HL-60 (cell line): ENCODE measurements at regions not wholly inside any gene's neighbourhood (a gene's known extent, or its start where the extent isn't known, plus 50 kb on each side); places are given as distances from the start of the nearest gene placed in this dataset.

ENCODE experiments used
- CTCF ChIP-seq: IDR thresholded peaks from one replicate; pipeline ENCODE4 v1.5.1; 2011; ENCODE audit warnings: low read length, control low read depth, inconsistent platforms; ENCODE audit not compliant: insufficient read depth
- REST ChIP-seq: IDR thresholded peaks from 2 replicates; pipeline ENCODE4 v1.6.1; 2012; ENCODE audit warnings: low read depth; ENCODE audit not compliant: insufficient replicate concordance

GRCh38 chr3:15977090-15977489, 179.3 kb upstream of the ANKRD28 start:
- TF ChIP-seq REST (no peak), CTCF (no peak)
